Liver (tissue), 3 donors: ENCODE measurements at regions not wholly inside any gene's neighbourhood (a gene's known extent, or its start where the extent isn't known, plus 50 kb on each side); places are given as distances from the start of the nearest gene placed in this dataset.

Experiments
- ATF3 ChIP-seq: IDR thresholded peaks from 2 replicates; pipeline ENCODE4 v1.6.1; 2016; ENCODE audit warnings: antibody characterized with exemption
- CTCF ChIP-seq: fragments of 150-350 bp; IDR thresholded peaks from 2 replicates; pipeline ENCODE4 v1.5.1; 2017; ENCODE audit warnings: improper control_type of control experiment, low read depth, low read length; ENCODE audit not compliant: missing input control
- GABPA ChIP-seq, 2 donors: IDR thresholded peaks in 1 of 2; conservative IDR thresholded peaks in 1 of 2; 2 replicates each; pipeline ENCODE4 v1.6.1; 2016; ENCODE audit warnings: antibody characterized with exemption in 2 of 2, mild to moderate bottlenecking in 1 of 2, moderate library complexity in 1 of 2
- MAX ChIP-seq: IDR thresholded peaks from 2 replicates; pipeline ENCODE4 v1.6.1; 2016; ENCODE audit warnings: antibody characterized with exemption
- REST ChIP-seq: IDR thresholded peaks from 2 replicates; pipeline ENCODE4 v1.6.1; 2016; ENCODE audit warnings: antibody characterized with exemption, mild to moderate bottlenecking
- SP1 ChIP-seq: IDR thresholded peaks from 2 replicates; pipeline ENCODE4 v1.6.1; 2018; ENCODE audit warnings: antibody characterized with exemption, mild to moderate bottlenecking
- TAF1 ChIP-seq: conservative IDR thresholded peaks from 2 replicates; pipeline ENCODE4 v1.6.1; 2016; ENCODE audit warnings: antibody characterized with exemption, mild to moderate bottlenecking
- YY1 ChIP-seq: IDR thresholded peaks from 2 replicates; pipeline ENCODE4 v1.6.1; 2016; ENCODE audit warnings: antibody characterized with exemption, mild to moderate bottlenecking
- donor health status: healthy.
- donor health status: healthy.

- TF ChIP-seq GABPA (IDR thresholded peaks at IDR 0.05 in 1 of 2, conservative IDR thresholded peaks at IDR 0.05 in 1 of 2): no peak
- no peak for TF ChIP-seq CTCF
- no peak for TF ChIP-seq ATF3
- TF ChIP-seq YY1: no peak
- no peak for TF ChIP-seq REST
- TF ChIP-seq SP1: no peak
- TF ChIP-seq TAF1: no peak
- no peak for TF ChIP-seq MAX
Measured at GRCh38 chr5:100456615-100457014, 78.6 kb upstream of the FAM174A start.
